Activated naive CD4-positive, alpha-beta T cell treated with anti-CD3 and anti-CD28 coated beads for 36 hours (primary cell): ENCODE measurements at regions not wholly inside any gene's neighbourhood (a gene's known extent, or its start where the extent isn't known, plus 50 kb on each side); places are given as distances from the start of the nearest gene placed in this dataset.

ENCODE experiments used
- CTCF ChIA-PET: fragments of 350-600 bp; sonication (Branson Sonifier 250); formaldehyde crosslinking; loops from one replicate; lab custom pipeline; 2021; ENCODE audit warnings: antibody characterized with exemption; lab: Charles Lee
- DNase-seq: peaks from one replicate; pipeline ENCODE4 v3.0.0-alpha.2; 2020
- H3K27ac Mint-ChIP-seq: one replicate; pipeline ENCODE4 v1.8.0; 2021; ENCODE audit warnings: mild to moderate bottlenecking, mixed read lengths
- H3K27me3 Mint-ChIP-seq: one replicate; pipeline ENCODE4 v1.8.0; 2021; ENCODE audit warnings: low read depth, mixed read lengths
- H3K36me3 Mint-ChIP-seq: one replicate; pipeline ENCODE4 v1.8.0; 2021; ENCODE audit warnings: low read depth, mixed read lengths
- H3K4me1 Mint-ChIP-seq: one replicate; pipeline ENCODE4 v1.8.0; 2021; ENCODE audit warnings: low read depth, mixed read lengths
- H3K4me3 Mint-ChIP-seq: one replicate; pipeline ENCODE4 v1.8.0; 2021; ENCODE audit warnings: mild to moderate bottlenecking, moderate library complexity, mixed read lengths
- H3K9me3 Mint-ChIP-seq: one replicate; pipeline ENCODE4 v1.8.0; 2021; ENCODE audit warnings: mixed read lengths
- intact Hi-C: fragments of 100-400 bp; cut with micrococcal nuclease; formaldehyde crosslinking; loops from one replicate; pipeline ENCODE4 v1.15.1; 2023

GRCh38 chr17:83152227-83152744 is 72.9 kb downstream of the METRNL start:
- no peak for DNase-seq
- CTCF ChIA-PET, result no interaction called here
- H3K9me3 Mint-ChIP-seq, result no peaks in the 10 kb centered on the region
- intact Hi-C loops, result no loop called here
- H3K27ac Mint-ChIP-seq, result no peak overlapping the region
- H3K27me3 Mint-ChIP-seq, result no peaks in the 10 kb centered on the region
- H3K4me1 Mint-ChIP-seq, result peaks cover 3% of the 10 kb centered on the region
- no peaks in the 10 kb centered on the region for H3K36me3 Mint-ChIP-seq
- H3K4me3 Mint-ChIP-seq, result no peak overlapping the region

DNA sequence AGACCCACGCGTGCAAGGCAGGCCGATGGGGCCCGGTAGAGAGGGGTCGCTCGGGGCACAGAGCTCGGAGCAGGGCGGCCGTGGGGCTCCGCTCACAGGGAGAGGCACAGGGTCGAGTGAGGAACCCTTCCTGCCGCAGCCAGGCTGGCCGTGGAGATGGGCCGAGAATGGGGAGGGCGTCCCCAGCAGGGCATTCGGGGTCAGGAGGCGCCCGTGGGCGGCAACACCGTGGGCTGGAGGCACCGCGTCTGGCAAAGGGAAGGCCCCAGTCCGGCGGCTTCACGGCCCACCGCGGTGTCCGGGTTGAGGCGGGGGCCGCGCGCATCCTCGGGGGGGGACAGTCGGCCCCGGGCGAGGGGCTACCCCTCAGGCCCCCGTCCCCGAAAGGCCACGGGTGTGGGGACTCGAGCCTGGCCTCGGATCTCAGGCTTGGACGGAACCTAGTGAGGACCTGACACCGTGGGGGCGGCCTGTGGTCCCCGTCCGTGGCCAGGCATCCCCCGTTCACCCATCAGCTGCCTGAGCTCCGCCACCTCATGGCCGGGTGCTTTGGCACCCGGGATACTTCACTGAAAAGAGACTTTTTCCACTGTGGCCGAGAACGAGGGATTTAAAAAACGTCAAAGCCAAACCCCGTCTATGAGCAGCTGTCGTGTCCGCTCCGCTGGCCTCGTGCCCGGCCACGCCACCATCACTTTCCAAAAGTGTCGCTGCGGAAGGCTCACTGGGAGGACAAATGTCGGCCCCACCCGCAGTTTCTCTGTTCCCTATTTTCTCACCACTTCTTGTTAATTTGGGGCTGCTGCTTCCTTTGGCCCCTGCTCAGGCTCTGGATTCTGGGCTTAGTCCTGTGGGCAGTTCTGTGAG is 73.6 kb downstream of the METRNL start:
- no peaks in the 10 kb centered on the region for H3K9me3 Mint-ChIP-seq
- no peak overlapping the region for H3K27ac Mint-ChIP-seq
- no peaks in the 10 kb centered on the region for H3K27me3 Mint-ChIP-seq
- no peaks in the 10 kb centered on the region for H3K36me3 Mint-ChIP-seq
- intact Hi-C loops, result no loop called here
- peaks cover 3% of the 10 kb centered on the region for H3K4me1 Mint-ChIP-seq
- H3K4me3 Mint-ChIP-seq, result no peak overlapping the region
- DNase-seq, result no peak
- CTCF ChIA-PET, result no interaction called here

GRCh38 chr17:83153681-83154310 is 74.4 kb downstream of the METRNL start:
- DNase-seq, result no peak
- H3K27ac Mint-ChIP-seq, result no peak overlapping the region
- H3K27me3 Mint-ChIP-seq, result no peaks in the 10 kb centered on the region
- H3K9me3 Mint-ChIP-seq, result no peaks in the 10 kb centered on the region
- intact Hi-C loops, result no loop called here
- CTCF ChIA-PET, result no interaction called here
- H3K4me3 Mint-ChIP-seq, result no peak overlapping the region
- no peaks in the 10 kb centered on the region for H3K36me3 Mint-ChIP-seq
- peaks cover 3% of the 10 kb centered on the region for H3K4me1 Mint-ChIP-seq

DNA sequence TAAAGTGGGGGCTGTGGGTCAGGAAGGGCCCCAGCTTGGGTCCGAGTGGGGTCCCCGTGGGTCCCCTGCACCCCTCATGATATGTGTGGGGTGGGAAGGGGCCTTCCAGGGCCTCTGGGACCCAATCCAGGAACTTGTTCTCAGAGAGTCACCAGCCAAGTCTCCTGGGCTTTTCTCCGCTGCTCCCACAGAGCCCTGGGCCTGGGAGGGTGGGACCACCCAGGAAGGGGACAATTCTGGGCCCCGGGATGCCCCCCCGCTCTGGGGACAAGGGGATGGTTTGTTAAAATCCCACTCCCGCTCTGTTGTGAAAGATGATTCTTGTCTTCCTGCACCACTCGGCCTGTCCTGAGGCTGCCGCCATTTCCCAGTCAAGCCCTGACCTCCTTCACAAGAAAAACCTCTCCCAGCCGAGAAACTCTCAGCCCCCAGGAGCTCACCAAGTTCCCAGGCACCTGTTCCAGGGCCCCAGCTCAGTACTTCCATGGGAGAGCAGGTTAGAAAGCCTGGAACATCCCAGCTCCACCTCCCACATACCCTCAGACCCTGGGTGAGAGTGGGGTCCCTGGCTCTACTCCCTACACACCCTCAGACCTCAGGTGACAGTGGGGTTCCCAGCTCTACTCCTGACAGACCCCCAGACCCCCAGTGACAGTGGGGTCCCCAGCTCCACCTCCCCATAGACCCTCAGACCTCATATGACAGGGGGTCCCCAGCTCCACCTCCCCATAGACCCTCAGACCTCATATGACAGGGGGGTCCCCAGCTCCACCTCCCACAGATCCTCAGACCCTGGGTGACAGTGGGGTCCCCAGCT is 75.1 kb downstream of the METRNL start:
- H3K36me3 Mint-ChIP-seq, result no peaks in the 10 kb centered on the region
- CTCF ChIA-PET, result no interaction called here
- H3K27me3 Mint-ChIP-seq, result no peaks in the 10 kb centered on the region
- no peak for DNase-seq
- no peaks in the 10 kb centered on the region for H3K9me3 Mint-ChIP-seq
- no peak overlapping the region for H3K4me3 Mint-ChIP-seq
- intact Hi-C loops, result no loop called here
- peaks cover 3% of the 10 kb centered on the region for H3K4me1 Mint-ChIP-seq
- no peak overlapping the region for H3K27ac Mint-ChIP-seq

DNA sequence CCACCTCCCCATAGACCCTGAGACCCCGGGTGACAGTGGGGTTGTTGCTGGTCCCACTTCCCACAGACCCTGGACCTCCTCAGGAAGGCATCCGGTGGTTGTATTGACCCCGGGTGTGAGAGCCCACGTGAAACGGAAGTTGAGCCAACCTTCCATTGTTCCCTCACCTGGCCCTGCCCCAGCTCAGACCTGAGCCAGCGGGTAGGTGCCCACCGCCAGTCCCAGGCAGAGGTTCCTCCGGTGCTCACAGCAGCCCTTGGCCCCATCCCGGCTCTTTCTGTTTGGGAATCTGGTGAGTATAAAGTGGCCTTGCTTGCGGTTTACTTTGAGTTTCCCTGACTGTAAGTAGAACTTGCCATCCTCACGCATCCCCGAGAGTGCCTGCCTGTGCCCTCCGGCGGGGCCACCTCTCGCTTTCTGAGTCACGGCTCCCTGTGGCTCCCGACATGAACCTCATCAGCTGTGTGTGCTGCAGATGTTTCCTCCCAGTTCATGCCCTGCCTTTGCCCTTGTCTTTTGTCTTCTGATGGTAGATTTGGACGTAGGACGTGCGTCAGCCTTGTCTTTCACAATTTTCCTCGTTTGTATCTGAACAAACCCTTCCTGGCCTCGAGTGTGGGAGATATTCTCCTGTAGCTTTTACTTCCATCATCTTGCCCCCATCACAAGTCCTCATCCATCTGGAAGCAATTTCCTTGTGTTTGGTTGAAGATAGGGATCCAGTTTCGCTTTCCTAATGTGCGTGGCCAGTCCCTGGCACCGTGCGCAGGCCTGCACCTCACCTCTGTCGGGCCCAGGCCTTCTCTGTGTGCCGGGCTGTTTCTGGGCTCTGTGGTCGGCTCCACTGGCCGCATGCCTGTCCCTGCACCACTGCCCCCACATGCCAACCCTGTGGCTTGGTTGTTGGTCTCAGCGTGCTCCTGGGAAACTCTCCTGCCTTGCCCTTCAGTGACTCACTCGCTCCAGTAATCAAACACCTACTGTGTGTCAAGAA is 76.0 kb downstream of the METRNL start:
- no peak overlapping the region for H3K4me3 Mint-ChIP-seq
- no peaks in the 10 kb centered on the region for H3K36me3 Mint-ChIP-seq
- peaks cover 3% of the 10 kb centered on the region for H3K4me1 Mint-ChIP-seq
- peak; percentile 37 for DNase-seq
- intact Hi-C loops, result no loop called here
- H3K27me3 Mint-ChIP-seq, result no peaks in the 10 kb centered on the region
- CTCF ChIA-PET, result no interaction called here
- H3K9me3 Mint-ChIP-seq, result no peaks in the 10 kb centered on the region
- H3K27ac Mint-ChIP-seq, result no peak overlapping the region

DNA sequence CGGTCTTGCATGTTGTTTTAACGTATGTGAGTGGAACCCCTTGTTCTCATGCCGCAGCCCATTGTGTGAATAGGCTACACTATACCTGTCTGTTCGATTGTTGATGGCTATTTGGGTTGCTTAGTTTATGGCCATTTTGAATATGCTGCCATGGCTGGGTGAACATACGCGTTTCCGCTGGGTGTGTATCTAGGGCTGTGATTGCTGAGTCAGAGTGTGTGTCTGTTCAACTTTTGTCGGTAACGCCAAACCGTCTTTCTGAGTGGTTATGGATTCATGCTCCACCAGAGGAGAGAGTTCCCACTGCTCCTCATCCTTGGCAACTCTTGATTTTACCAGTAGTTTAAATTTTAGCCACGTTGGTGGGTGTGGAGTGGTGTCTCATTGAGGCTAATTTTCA is 77.0 kb downstream of the METRNL start:
- CTCF ChIA-PET, result no interaction called here
- Mint-ChIP-seq H3K9me3 (no peaks in the 10 kb centered on the region), H3K4me3 (no peak overlapping the region), H3K4me1 (peaks cover 3% of the 10 kb centered on the region), H3K27me3 (no peaks in the 10 kb centered on the region), H3K27ac (no peak overlapping the region), H3K36me3 (no peaks in the 10 kb centered on the region)
- intact Hi-C loops, result no loop called here
- DNase-seq, result no peak

DNA sequence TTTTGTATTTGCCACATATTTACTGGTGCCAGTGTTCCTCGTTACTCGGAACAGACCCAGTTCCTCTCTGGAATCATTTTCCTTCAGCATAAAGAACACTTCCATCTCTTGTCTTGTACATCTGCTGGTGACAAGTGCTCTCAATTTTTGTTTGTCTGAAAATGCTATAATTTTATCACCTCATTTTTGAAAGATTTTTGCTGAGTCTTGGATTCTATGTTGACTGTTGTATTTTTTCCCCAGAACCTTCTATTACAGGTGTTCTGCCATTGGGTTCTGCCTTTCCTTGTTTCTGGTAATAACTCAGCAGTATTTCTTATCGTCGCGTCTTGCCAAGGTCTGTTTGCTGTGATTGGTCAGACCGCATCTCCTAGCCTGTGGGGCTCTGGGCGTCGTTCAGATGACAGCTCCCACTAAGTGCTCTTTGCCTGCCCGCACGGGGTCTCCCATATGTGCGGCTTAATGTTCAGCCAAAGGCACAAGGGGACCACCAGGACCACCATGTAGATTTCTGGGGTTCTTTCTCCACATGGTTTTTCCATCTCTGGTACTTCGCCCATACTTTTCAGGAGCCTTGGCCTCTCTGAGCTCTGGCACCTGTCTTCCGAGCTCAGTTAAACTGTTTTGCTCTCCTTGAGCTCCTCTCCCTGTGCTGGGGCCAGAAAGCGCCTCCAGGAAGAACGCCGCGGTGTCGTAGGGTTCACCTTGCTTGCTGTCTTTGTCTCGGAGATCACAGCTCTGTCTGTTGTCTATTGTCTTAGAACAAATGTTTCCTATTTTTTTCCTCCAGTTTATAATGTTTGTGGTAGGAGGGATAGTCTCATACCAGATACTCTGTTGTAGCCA is 80.0 kb downstream of the METRNL start:
- no peaks in the 10 kb centered on the region for H3K9me3 Mint-ChIP-seq
- H3K27me3 Mint-ChIP-seq, result no peaks in the 10 kb centered on the region
- H3K36me3 Mint-ChIP-seq, result no peaks in the 10 kb centered on the region
- DNase-seq, result no peak
- H3K27ac Mint-ChIP-seq, result no peak overlapping the region
- H3K4me3 Mint-ChIP-seq, result no peak overlapping the region
- intact Hi-C loops, result no loop called here
- peaks cover 3% of the 10 kb centered on the region for H3K4me1 Mint-ChIP-seq
- CTCF ChIA-PET, result no interaction called here

- Mint-ChIP-seq H3K36me3 (no peaks in the 10 kb centered on the region), H3K27ac (no peak overlapping the region), H3K27me3 (no peaks in the 10 kb centered on the region), H3K4me3 (no peak overlapping the region), H3K4me1 (no peaks in the 10 kb centered on the region), H3K9me3 (no peaks in the 10 kb centered on the region)
- CTCF ChIA-PET, result interaction anchor here (0.7 kb wide), 1 partner anchor 197 kb away, joined by 3 read pairs; no protein-coding TSS in a partner anchor
- DNase-seq, result no peak
- intact Hi-C loops, result no loop called here
Observed at GRCh38 chr17:83160443-83161297, 81.3 kb downstream of the METRNL start.

GRCh38 chr17:83161298-83162034 is 82.1 kb downstream of the METRNL start:
- intact Hi-C loops, result no loop called here
- Mint-ChIP-seq H3K9me3 (no peaks in the 10 kb centered on the region), H3K4me1 (no peaks in the 10 kb centered on the region), H3K36me3 (no peaks in the 10 kb centered on the region), H3K27ac (no peak overlapping the region), H3K27me3 (no peaks in the 10 kb centered on the region), H3K4me3 (no peak overlapping the region)
- CTCF ChIA-PET, result interaction anchor here (0.7 kb wide), 1 partner anchor 197 kb away, joined by 3 read pairs; no protein-coding TSS in a partner anchor
- no peak for DNase-seq
